GM12892 (cell line): ENCODE measurements at regions not wholly inside any gene's neighbourhood (a gene's known extent, or its start where the extent isn't known, plus 50 kb on each side); places are given as distances from the start of the nearest gene placed in this dataset.

ENCODE experiments used
- POLR2A ChIP-seq: IDR thresholded peaks from 2 replicates; pipeline ENCODE4 v1.6.1; 2011; ENCODE audit warnings: low read depth, low read length, control low read depth
- POLR2AphosphoS5 ChIP-seq: IDR thresholded peaks from 2 replicates; pipeline ENCODE4 v1.6.1; 2011; ENCODE audit warnings: low read depth, low read length, control low read depth

DNA sequence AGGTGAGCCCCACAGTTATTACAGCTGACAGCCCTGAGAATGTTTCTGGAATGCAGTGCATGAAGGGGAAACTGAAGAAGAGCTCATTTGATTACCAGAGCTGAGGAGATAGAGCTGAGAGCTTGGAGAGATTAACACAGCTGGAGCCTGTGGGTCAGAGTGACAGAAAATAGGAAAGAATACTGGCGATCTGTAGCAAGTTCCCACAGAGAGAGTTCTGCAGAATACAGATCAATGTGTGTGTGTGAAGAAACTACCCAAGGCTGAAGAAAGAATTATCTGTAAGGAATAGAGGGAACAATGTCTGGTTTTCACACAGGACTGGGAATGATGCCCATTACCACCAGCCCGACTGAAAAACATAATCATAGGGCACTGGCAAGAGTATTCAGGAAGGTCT is 103.6 kb upstream of the SNX7 start:
- no peak for TF ChIP-seq POLR2A
- TF ChIP-seq POLR2AphosphoS5: no peak
